NCI-H146 (cell line): ENCODE measurements at regions not wholly inside any gene's neighbourhood (a gene's known extent, or its start where the extent isn't known, plus 50 kb on each side); places are given as distances from the start of the nearest gene placed in this dataset.

ENCODE experiments used
- DNase-seq: peaks from one replicate; lab custom pipeline; 2025; lab: John Stamatoyannopoulos, UW

- no peak for DNase-seq
Measured at GRCh38 chr13:107864543-107865317, 350.6 kb downstream of the LIG4 start.

GRCh38 chr13:107860284-107860683 is 355.1 kb downstream of the LIG4 start:
- DNase-seq, result no peak

DNA sequence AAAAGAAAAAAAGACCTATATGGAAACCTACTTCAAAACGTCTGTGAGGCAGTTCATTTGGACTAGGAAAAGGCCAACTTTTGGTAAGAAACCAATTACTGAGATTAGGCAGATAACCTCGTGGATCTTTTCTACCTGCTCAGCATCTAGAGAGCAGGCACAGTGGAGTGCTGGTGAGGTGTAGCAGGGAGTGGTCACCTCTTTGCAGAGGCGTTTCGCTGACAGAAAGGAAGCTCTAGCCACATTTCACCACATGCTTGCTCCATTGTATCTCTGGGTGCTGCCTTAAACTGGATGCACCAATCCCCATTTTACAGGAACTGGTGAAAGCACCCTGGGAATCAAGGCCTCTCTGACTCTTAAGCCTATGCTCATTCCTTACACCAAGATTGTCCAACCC is 360.5 kb downstream of the LIG4 start:
- no peak for DNase-seq

DNA sequence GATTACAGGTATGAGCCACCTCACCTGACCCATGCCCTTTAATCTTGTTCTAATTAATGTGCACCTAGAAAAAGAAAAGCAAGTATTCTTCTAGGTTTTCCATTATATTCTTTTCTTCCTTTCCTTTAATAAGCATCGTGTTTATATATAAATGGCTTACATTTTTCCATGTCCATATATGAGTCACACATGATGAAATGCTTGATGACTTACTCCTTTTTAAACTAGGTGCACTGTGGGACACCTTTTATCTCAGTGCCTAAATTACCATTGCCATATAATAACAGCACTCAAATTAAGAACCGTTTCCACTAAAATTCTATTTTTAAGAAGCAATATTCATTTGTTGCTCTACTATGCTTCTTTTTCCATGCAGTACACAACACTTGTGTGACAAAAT is 363.3 kb downstream of the LIG4 start:
- DNase-seq, result no peak

GRCh38 chr13:107851670-107852069 is 363.7 kb downstream of the LIG4 start:
- no peak for DNase-seq

GRCh38 chr13:107847406-107847805 is 367.9 kb downstream of the LIG4 start:
- DNase-seq, result no peak

DNA sequence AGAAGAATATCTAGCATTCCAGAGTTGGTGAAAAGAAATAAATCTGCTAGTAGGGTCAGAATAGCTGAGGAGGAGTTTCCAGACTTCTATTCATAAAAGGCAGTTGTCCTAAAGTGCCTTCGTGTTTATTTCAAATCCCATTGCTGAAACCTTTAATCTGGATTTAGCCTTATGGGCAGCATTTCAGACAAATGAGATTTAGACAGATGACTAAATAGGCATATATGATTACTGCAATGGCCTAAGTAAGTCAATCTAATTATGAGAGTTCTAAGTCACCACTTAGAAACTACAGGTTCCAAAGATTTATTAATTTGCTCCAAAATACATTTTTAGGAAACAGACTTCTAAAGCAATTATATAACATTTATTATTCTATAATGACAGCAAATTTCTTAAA is 368.7 kb downstream of the LIG4 start:
- no peak for DNase-seq

DNA sequence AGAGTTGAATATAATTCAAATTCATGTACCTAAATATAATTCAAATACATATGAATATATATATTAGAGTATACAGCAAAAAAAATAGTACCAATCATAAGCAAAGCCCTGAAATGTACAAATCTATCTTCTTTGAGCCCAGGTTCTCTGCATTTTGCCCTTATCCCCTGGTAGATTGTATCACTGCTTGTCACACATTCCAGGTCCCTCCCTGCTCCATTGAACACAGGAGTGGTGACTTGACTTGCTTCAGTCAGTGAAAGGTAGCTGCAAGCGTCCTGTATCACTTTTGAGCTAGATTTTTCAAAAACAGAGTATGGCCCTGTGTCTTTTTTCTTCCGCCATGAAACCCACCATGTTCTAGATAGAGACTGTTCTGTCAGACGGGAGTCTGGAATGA is 369.4 kb downstream of the LIG4 start:
- no peak for DNase-seq

- no peak for DNase-seq
Measured at GRCh38 chr13:107843681-107844080, 371.7 kb downstream of the LIG4 start.

- DNase-seq, result no peak
Measured at GRCh38 chr13:107843281-107843680, 372.1 kb downstream of the LIG4 start.

GRCh38 chr13:107842562-107843180 is 372.7 kb downstream of the LIG4 start:
- DNase-seq, result no peak

GRCh38 chr13:107838588-107839161 is 376.7 kb downstream of the LIG4 start:
- DNase-seq, result no peak

DNA sequence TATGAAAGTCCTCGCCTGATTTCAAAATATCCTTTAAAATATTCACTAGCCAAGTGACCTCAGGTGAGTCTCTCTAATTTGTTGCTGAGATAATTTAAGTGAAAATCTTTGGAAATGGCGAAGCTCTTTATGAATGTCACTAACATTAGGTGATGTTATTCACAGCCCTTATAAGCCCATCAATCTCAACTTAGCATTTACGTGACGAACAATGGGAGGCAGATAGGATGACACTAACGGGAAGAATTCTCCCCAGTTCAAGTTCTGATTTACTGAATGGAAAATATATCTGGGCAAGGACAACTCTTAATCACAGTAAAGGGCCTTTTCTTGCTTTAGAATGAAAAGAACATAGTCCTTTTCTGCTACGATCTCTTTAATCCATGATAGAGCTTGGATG is 378.7 kb downstream of the LIG4 start:
- no peak for DNase-seq

GRCh38 chr13:107835339-107836018 is 379.9 kb downstream of the LIG4 start:
- no peak for DNase-seq

DNA sequence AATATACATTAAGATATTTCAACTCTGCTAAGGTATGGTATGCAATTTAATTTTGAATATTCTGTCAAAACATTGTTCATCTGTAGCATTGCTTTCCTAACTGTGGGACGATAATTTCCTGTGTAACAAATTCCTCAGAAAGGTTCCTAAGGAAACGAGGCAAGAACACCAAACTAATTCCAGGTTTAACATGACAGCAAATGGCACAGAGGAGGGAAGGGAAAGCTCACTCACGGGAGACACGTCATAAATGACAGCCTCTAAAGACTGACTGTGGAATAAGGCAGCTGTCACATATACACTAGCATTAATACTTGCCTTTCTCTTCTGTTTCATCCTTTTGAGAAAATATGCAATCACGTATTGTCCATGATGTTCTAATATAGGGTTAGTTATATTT is 380.6 kb downstream of the LIG4 start:
- DNase-seq, result no peak

GRCh38 chr13:107834281-107834680 is 381.1 kb downstream of the LIG4 start:
- no peak for DNase-seq

DNA sequence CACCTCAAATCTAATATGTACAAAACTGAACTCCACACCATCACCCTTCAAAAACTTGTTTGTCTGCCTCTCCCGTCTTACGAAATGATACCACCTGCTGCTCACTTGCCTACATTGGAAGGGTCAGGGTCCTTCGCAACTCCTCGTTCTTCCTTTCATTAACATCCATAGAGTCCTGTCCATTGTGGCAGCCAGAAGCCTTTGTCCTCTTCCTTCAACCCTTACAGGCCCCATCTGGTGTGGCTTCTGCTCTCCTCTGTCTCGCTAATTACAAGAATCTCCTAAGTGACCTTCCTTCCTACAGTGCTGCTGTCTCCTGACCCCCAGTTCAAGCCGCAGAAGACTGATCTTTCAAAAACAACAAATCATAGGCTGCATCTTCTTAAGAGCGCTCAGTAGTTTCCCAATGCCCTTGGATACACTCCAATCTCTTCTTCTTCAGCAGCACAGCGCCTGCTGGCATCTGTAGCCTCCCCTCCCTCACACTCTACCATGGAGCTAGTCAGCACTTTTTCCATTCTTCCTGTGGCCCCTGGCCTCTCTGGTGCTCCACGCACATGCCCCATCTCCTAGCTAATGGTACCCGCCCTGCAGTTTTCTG is 382.7 kb downstream of the LIG4 start:
- no peak for DNase-seq

- DNase-seq, result no peak
Measured at GRCh38 chr13:107830804-107831203, 384.5 kb downstream of the LIG4 start.

DNA sequence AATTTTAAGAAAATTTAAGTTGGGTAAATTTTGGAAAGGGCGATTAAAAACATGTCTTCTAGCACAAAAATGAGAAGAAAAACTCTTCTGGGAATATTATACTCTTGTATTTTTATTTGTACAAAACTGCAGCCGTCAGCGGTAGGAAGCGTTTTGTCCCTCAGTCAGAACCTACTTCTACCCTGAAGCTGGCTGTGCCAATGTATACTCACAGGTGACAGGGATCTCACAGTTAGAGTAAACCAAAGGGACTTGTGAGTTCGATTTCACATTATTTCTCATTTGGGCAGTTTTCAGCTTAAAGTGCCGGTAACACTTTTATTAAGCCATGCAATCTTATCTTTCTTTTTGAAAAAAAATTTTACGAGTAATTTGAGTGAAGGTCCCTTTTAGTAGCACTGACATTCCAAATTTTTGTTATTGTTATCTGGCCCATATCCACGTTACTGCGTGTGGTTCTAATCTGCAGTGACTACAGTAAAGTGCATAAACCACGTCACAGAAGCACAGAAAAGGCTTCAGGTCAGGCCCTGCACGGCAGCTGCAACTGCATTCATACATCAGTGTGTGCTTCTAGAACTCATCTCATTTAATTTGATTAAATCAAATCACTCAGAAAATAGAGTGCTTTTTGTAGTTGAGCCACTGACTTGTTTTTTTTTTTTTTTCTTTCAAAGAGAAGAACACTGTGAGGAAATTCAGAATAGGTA is 387.3 kb downstream of the LIG4 start:
- no peak for DNase-seq

DNA sequence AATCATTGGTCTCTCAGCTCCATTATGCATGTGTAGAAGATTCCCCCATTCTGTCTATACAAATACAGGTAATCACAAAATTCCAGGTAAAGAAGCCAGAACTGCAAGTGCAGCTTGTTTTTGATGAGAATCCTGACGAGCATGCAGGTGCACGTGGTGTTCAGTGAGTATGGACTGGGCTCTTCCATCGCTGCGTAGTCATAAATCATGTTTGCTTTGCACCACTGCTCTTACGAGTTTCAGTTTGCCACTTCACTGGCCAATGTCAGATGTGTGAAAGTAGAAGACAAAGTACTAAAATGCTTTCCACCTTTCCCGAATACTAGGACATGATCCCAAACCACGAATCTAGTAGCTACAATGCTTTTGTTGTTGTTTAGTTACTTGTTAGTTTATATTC is 390.7 kb downstream of the LIG4 start:
- no peak for DNase-seq

DNA sequence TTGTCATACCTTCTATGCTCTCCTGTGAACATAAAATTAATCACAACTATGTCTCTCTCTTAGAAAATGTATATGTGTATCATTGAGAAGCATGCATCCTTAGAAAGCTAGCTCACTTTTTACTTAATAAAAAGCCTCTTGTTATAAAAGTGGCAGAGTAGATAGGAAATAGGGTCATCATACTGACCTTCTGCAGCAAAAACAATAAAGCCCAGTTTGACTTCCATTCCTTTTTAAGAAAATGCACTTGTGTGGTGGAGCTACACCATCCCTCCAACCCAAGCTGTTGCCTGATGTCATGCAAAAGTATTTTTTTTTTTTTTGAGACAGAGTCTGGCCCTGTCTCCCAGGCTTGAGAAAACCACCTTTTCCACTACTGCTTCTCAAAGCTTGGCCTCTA is 393.3 kb downstream of the LIG4 start:
- DNase-seq, result no peak

DNA sequence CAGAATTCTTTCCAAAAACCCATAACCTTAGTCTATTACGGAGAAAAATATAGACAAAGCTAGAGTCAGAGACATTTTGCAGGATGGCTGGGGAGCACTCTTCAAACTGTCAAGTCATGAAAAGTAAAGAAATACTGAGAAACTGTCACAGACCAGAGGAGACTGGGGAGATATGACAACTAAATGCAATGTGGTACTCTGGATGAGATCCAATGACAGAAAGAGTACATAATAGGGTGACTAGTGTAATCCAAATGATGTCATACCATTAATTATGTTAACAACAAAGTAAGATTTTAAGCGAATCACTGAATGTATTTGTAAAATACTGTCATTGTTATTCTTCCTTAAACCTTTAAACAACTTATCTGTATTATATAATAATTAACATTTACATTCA is 393.8 kb downstream of the LIG4 start:
- DNase-seq, result no peak
